ENCODE measurements at regions not wholly inside any gene's neighbourhood (a gene's known extent, or its start where the extent isn't known, plus 50 kb on each side); places are given as distances from the start of the nearest gene placed in this dataset.
"Not testable (repeated sequence)": the region's sequence is repeated elsewhere in the genome, so short reads cannot be mapped to it uniquely, and the experiment has no call there.

DNA sequence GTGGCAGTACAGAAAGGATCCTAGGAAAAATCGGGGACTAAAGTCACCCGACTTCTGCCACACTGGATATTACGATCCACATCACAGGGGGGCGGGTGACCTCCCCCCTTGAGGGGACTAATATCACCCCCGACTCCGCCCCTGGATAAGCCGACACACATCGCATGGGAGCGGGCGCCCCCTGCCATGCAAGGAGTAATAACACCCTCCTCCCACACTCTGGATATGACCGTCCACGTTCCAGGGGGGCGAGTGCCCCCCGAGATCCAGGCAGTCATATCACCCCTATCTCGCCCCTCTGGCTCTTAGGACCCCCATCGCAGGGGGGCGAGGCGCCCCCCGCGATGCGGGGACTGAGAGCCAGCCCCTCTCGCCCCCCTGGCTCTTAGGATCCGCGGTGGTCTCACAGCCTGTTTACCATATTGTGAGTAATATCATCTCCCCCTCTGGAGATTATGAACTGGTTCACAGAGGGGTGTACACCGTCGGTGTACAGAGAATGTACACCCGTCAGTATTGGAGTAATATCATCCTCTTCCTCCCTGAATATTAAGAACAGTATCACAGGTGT is 423.0 kb downstream of the DIRAS2 start:
- no peak overlapping the region for H3K4me3 ChIP-seq
- no peak overlapping the region for H3K27ac ChIP-seq
- DNase-seq (peak; percentile 41 to 62), ATAC-seq (ENCODE audit: low FRiP score in 2 of 2) (peak in 1 of 2 donors; percentile 58)
- 16 to 17% methylated on average over 19 to 27 of the region's 27 CpGs for WGBS, 2 donors
- no peaks in the 10 kb centered on the region for H3K9me3 ChIP-seq
- no peaks in the 10 kb centered on the region for H3K27me3 ChIP-seq
- no peaks in the 10 kb centered on the region for H3K36me3 ChIP-seq
- peaks cover 0 to 7% (median 0%) of the 10 kb centered on the region in 4 donors for H3K4me1 ChIP-seq
- TF ChIP-seq, protein P1, sequence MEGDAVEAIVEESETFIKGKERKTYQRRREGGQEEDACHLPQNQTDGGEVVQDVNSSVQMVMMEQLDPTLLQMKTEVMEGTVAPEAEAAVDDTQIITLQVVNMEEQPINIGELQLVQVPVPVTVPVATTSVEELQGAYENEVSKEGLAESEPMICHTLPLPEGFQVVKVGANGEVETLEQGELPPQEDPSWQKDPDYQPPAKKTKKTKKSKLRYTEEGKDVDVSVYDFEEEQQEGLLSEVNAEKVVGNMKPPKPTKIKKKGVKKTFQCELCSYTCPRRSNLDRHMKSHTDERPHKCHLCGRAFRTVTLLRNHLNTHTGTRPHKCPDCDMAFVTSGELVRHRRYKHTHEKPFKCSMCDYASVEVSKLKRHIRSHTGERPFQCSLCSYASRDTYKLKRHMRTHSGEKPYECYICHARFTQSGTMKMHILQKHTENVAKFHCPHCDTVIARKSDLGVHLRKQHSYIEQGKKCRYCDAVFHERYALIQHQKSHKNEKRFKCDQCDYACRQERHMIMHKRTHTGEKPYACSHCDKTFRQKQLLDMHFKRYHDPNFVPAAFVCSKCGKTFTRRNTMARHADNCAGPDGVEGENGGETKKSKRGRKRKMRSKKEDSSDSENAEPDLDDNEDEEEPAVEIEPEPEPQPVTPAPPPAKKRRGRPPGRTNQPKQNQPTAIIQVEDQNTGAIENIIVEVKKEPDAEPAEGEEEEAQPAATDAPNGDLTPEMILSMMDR (IDR thresholded peaks at IDR 0.05), result peak in 5 of 6 experiments; percentile 23 to 65 (median 58)
- TF ChIP-seq POLR2AphosphoS5 (IDR thresholded peaks at IDR 0.05) (no peak), EP300 (IDR thresholded peaks at IDR 0.05) (no peak), POLR2A (IDR thresholded peaks at IDR 0.05) (no peak)

DNA sequence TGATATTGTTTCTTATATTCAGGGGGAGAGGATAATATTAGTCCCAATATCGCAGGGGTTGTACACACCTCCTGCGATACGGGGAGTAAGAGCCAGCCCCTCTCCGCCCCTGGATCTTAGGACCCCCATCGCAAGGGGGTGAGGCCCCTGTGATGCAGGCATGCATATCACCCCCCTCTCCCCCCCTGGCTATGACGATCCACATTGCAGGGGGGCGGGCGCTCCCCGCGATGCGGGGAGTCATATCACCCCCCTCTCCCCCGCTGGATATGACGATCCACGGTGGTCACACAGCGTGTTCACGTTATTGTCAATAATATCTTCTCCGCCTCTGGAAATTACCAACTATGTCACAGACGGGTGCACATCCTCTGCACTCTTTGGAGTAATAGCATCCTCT is 420.7 kb downstream of the DIRAS2 start:
- WGBS, 2 donors, result 75 to 81% methylated on average over 14 to 18 of the region's 18 CpGs
- not testable (repeated sequence) for H3K36me3 ChIP-seq; H3K27me3 ChIP-seq; H3K4me3 ChIP-seq; H3K27ac ChIP-seq; H3K9me3 ChIP-seq; ATAC-seq (ENCODE audit: low FRiP score in 2 of 2); H3K4me1 ChIP-seq
- DNase-seq, result peak in 1 of 2 donors; percentile 56

DNA sequence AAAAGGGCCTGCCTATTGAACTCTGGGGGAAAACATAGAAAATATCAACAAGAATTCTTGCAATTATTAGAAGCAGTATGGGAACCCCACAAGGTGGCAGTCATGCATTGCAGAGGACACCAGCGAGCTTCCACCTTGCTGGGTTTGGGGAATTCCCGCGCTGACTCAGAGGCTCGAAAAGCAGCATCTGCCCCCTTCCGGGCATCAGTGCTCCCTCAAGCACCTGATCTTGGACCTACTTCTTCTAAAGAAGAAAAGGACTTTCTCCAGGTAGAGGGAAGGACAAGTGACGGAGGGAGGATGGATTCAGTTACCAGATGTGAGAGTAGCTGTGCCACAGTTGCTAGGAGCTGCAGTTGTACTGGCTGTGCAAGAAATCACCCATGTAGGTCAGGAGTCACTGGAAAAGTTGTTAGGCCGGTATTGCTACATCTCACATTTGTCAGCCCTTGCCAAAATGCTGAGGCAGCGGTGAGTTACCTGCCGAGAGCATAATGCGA is 415.7 kb downstream of the DIRAS2 start:
- TF ChIP-seq, protein P1 (IDR thresholded peaks at IDR 0.05), result peak in 4 of 6 experiments; percentile 27 to 78 (median 67)
- WGBS, 2 donors, result 30 to 32% methylated on average over 9 of the region's 10 CpGs
- H3K4me1 ChIP-seq; H3K9me3 ChIP-seq; H3K27ac ChIP-seq; ATAC-seq (ENCODE audit: low FRiP score in 2 of 2); H3K4me3 ChIP-seq; H3K27me3 ChIP-seq; H3K36me3 ChIP-seq: not testable (repeated sequence)
- peak in 1 of 2 donors; percentile 55 for DNase-seq

DNA sequence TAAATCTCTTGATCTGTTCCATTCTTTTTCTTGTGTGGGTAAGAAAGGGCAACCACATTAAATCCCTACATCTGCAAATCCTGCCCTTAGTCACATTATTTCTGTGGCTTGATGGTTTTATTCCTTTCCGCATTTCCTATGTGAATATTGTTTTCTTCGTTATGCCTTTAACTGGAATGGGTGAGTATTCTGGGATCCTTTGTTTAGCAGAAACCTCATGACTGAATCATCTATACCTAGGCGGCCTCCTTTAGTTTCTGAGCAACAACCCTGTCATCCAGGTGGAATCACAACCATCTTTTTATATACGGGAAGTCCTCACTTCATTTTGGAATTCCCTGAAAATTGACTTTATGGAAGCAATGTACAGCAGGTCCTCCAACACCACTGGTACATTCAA is 409.5 kb downstream of the DIRAS2 start:
- not testable (repeated sequence) for ATAC-seq (ENCODE audit: low FRiP score in 2 of 2); H3K36me3 ChIP-seq; H3K4me1 ChIP-seq; DNase-seq; H3K4me3 ChIP-seq; H3K9me3 ChIP-seq; H3K27ac ChIP-seq; H3K27me3 ChIP-seq
- whole genome bisulfite sequencing, 2 donors, result 90 to 91% methylated on average over 4 of the region's 4 CpGs

DNA sequence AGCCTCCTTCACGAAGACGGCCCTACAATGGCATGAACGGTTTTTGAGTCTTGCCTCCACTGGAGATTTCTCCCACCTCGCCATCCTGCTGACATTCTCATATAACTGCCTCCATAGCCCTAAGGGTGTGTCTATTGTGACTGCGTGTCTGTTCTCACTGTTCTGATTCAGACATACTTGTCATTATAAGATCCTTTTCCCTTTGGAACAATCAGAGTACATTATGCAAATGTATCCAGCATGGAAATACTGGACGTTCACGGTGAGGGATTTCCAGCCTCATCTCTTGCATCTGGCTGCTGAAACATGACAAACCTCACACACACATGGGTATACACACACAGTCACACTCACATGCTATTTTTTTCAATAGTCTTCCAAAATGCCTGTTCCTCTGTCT is 402.1 kb downstream of the DIRAS2 start:
- H3K4me1 ChIP-seq, result no peaks in the 10 kb centered on the region
- 90 to 92% methylated on average over 7 of the region's 7 CpGs for WGBS, 2 donors
- H3K27ac ChIP-seq, result no peak overlapping the region
- H3K27me3 ChIP-seq, result no peaks in the 10 kb centered on the region
- no peak for DNase-seq
- H3K4me3 ChIP-seq, result no peak overlapping the region
- no peak for TF ChIP-seq POLR2AphosphoS5 (IDR thresholded peaks at IDR 0.05)
- H3K36me3 ChIP-seq, result no peaks in the 10 kb centered on the region
- no peaks in the 10 kb centered on the region for H3K9me3 ChIP-seq
- ATAC-seq (ENCODE audit: low FRiP score in 2 of 2), result no peak

DNA sequence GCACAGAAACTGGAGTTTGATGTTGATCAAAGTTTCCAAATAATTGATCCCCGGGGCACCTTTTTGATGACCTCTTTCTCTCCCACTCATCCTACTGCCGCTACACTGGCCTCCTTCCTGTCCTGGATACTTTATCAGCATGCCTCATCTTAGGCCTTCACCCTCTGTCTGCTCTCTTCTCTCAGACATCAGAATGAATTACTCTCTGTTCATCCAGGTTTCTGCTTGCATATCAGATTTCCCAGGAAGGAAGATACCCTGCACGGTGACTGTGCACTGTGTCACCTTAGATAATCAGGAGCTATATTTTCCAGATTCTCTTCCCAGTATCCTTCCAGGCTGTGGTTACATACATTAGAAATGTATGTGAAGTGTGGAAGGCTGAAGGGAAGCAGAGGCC is 397.0 kb downstream of the DIRAS2 start:
- no peaks in the 10 kb centered on the region for H3K36me3 ChIP-seq
- 67 to 85% methylated on average over 3 of the region's 3 CpGs for WGBS, 2 donors

More for the DNA sequence above, 397.0 kb downstream of the DIRAS2 start:
- Histone ChIP-seq H3K27ac (no peak overlapping the region), H3K27me3 (no peaks in the 10 kb centered on the region), H3K4me1 (no peaks in the 10 kb centered on the region), H3K9me3 (no peaks in the 10 kb centered on the region), H3K4me3 (no peak overlapping the region)
- ATAC-seq (ENCODE audit: low FRiP score in 2 of 2) (no peak), DNase-seq (no peak)
- TF ChIP-seq EP300 (IDR thresholded peaks at IDR 0.05), result no peak
- TF ChIP-seq POLR2AphosphoS5 (IDR thresholded peaks at IDR 0.05), result no peak
- TF ChIP-seq, protein P1 (IDR thresholded peaks at IDR 0.05), result no peak
- no peak for TF ChIP-seq POLR2A (IDR thresholded peaks at IDR 0.05)

Data from upper lobe of left lung (tissue), 6 donors.